ENCODE measurements at regions not wholly inside any gene's neighbourhood (a gene's known extent, or its start where the extent isn't known, plus 50 kb on each side); places are given as distances from the start of the nearest gene placed in this dataset.

DNA sequence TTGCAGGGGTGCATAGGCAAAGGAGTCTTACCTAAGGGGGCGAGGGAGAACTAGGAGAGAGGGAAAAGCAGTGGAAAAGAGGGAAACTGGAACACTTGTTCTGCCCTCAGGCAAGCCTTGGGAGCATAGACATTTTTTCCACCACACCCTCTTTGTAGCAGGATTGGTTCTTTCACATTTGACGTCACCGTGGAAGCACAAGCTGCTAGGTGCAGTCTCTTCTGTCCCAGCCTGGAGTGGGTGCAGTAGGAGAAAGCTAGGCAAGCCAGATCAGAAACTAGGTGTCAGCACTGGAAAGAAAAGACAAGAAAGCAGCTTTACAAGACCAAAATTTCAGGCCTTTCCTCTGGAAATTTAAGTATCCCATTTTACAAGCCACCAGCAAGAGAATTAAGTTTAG, 440.4 kb downstream of the EFNA5 start:
- no peak for DNase-seq (ENCODE audit: unreplicated experiment)
- intact Hi-C loops (cut with micrococcal nuclease): no loop called here
- TF ChIP-seq, protein P1, sequence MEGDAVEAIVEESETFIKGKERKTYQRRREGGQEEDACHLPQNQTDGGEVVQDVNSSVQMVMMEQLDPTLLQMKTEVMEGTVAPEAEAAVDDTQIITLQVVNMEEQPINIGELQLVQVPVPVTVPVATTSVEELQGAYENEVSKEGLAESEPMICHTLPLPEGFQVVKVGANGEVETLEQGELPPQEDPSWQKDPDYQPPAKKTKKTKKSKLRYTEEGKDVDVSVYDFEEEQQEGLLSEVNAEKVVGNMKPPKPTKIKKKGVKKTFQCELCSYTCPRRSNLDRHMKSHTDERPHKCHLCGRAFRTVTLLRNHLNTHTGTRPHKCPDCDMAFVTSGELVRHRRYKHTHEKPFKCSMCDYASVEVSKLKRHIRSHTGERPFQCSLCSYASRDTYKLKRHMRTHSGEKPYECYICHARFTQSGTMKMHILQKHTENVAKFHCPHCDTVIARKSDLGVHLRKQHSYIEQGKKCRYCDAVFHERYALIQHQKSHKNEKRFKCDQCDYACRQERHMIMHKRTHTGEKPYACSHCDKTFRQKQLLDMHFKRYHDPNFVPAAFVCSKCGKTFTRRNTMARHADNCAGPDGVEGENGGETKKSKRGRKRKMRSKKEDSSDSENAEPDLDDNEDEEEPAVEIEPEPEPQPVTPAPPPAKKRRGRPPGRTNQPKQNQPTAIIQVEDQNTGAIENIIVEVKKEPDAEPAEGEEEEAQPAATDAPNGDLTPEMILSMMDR (IDR thresholded peaks at IDR 0.05; ENCODE audit: unreplicated experiment): no peak
- BruUV-seq (replicated peaks): no TSS peak
- POLR2A ChIA-PET: no interaction called here
- Mint-ChIP-seq H3K27ac (ENCODE audit: low read depth, unreplicated experiment) (no peak overlapping the region), H3K4me1 (ENCODE audit: insufficient read depth, unreplicated experiment) (no peaks in the 10 kb centered on the region), H3K27me3 (ENCODE audit: insufficient read depth, unreplicated experiment) (no peaks in the 10 kb centered on the region), H3K36me3 (ENCODE audit: insufficient read depth, unreplicated experiment) (no peaks in the 10 kb centered on the region), H3K9me3 (ENCODE audit: unreplicated experiment) (peaks cover 8% of the 10 kb centered on the region), H3K4me3 (ENCODE audit: unreplicated experiment) (no peak overlapping the region)
- CTCF ChIA-PET: interaction anchor here (1.0 to 1.4 kb wide), 3 partner anchors 9 to 42 kb away, joined by 3 to 4 read pairs (median 3); no protein-coding TSS in a partner anchor

GRCh38 chr5:107228226-107228625, 442.5 kb downstream of the EFNA5 start:
- CTCF ChIA-PET: no interaction called here
- Mint-ChIP-seq H3K4me3 (ENCODE audit: unreplicated experiment) (no peak overlapping the region), H3K27me3 (ENCODE audit: insufficient read depth, unreplicated experiment) (no peaks in the 10 kb centered on the region), H3K4me1 (ENCODE audit: insufficient read depth, unreplicated experiment) (no peaks in the 10 kb centered on the region), H3K27ac (ENCODE audit: low read depth, unreplicated experiment) (no peak overlapping the region), H3K9me3 (ENCODE audit: unreplicated experiment) (peaks cover 14% of the 10 kb centered on the region), H3K36me3 (ENCODE audit: insufficient read depth, unreplicated experiment) (no peaks in the 10 kb centered on the region)
- TF ChIP-seq, protein P1 (IDR thresholded peaks at IDR 0.05; ENCODE audit: unreplicated experiment): no peak
- no TSS peak for BruUV-seq (replicated peaks)
- DNase-seq (ENCODE audit: unreplicated experiment): no peak
- POLR2A ChIA-PET: interaction anchor here (0.7 to 1.1 kb wide), 2 partner anchors 14 to 22 kb away, joined by 3 to 4 read pairs; no protein-coding TSS in a partner anchor
- intact Hi-C loops (cut with micrococcal nuclease): no loop called here

DNA sequence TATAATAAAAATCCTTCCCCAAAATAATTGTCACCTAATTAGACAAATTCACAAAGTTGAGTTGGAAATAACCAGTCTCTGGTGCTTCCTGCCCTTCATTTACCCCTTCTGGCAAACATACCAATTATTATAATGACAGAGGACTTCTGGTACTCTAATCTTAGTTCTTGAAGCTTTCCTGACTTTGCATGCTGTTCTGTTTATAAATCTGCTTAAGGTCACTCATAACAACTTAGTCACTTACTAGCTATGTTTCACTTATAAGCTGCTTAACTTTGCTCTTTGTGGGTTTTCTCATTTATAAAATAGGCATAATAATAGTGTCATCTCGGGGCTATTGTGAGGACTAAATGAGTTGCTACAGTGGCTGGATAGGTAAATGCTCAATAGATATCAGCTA, 446.5 kb downstream of the EFNA5 start:
- CTCF ChIA-PET: interaction anchor here (0.6 to 1.7 kb wide), 2 partner anchors 10 to 379 kb away, joined by 3 to 6 read pairs; no protein-coding TSS in a partner anchor
- TF ChIP-seq, protein P1 (IDR thresholded peaks at IDR 0.05; ENCODE audit: unreplicated experiment): no peak
- Mint-ChIP-seq H3K4me1 (ENCODE audit: insufficient read depth, unreplicated experiment) (no peaks in the 10 kb centered on the region), H3K9me3 (ENCODE audit: unreplicated experiment) (peaks cover 14% of the 10 kb centered on the region), H3K4me3 (ENCODE audit: unreplicated experiment) (no peak overlapping the region), H3K27me3 (ENCODE audit: insufficient read depth, unreplicated experiment) (no peaks in the 10 kb centered on the region), H3K36me3 (ENCODE audit: insufficient read depth, unreplicated experiment) (no peaks in the 10 kb centered on the region), H3K27ac (ENCODE audit: low read depth, unreplicated experiment) (no peak overlapping the region)
- intact Hi-C loops (cut with micrococcal nuclease): no loop called here
- POLR2A ChIA-PET: interaction anchor here (0.8 kb wide), 1 partner anchor 94 kb away, joined by 3 read pairs; no protein-coding TSS in a partner anchor
- DNase-seq (ENCODE audit: unreplicated experiment): no peak
- no TSS peak for BruUV-seq (replicated peaks)

DNA sequence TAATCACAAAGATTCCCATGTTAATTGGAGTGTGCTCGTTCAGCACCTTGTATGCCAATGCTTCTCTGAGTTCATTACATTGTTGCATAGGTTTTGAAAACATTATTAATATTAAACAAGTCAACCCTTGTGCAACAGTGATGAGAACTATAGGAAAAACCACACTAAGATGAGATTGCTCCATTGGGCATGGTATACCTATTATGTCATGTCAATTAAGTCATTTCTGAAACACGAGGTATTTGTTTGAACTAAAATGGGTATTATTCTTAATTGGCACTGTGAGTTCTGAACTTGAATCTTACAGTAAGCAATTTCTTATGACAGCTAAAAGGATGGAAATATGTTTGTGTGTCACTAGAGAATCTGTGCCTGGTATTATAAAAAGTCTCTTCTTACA, 447.7 kb downstream of the EFNA5 start:
- Mint-ChIP-seq H3K4me1 (ENCODE audit: insufficient read depth, unreplicated experiment) (peaks cover 9% of the 10 kb centered on the region), H3K36me3 (ENCODE audit: insufficient read depth, unreplicated experiment) (no peaks in the 10 kb centered on the region), H3K27ac (ENCODE audit: low read depth, unreplicated experiment) (no peak overlapping the region), H3K27me3 (ENCODE audit: insufficient read depth, unreplicated experiment) (no peaks in the 10 kb centered on the region), H3K4me3 (ENCODE audit: unreplicated experiment) (no peak overlapping the region), H3K9me3 (ENCODE audit: unreplicated experiment) (peaks cover 14% of the 10 kb centered on the region)
- no peak for DNase-seq (ENCODE audit: unreplicated experiment)
- ChIA-PET CTCF (interaction anchor here (1.5 kb wide), 1 partner anchor 451 kb away, joined by 4 read pairs; no protein-coding TSS in a partner anchor), POLR2A (no interaction called here)
- TF ChIP-seq, protein P1 (IDR thresholded peaks at IDR 0.05; ENCODE audit: unreplicated experiment): no peak
- intact Hi-C loops (cut with micrococcal nuclease): no loop called here
- no TSS peak for BruUV-seq (replicated peaks)

Measured in MCF 10A (cell line).